Hematopoietic multipotent progenitor cell (in vitro differentiated cells): ENCODE measurements at regions not wholly inside any gene's neighbourhood (a gene's known extent, or its start where the extent isn't known, plus 50 kb on each side); places are given as distances from the start of the nearest gene placed in this dataset.

Experiments used
- DNase-seq, 3 donors: peaks; one replicate each; pipeline ENCODE4 v3.0.0-alpha.2; 2011 to 2015; ENCODE audit warnings: low read depth in 2 of 3, low spot score in 2 of 3

DNA sequence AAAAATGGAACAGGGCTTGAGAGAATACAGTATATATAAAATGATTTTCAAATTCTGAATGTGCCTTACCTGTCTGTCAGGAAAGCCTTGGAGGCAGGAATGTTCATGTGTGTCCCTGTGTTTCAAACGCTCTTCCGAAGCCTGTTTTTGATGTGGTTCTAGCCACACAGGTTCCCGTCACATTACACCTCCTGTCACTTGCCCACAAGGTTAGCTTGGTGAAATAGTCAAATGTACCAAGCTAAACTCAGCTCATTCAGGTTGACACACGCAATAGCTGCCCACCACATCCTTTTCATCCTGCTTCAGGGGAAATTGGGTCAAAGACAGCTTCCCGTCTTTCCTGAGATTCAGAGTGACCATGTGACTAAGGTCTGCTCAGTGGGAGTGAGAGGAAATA is 574.0 kb downstream of the EFNB2 start:
- no peak for DNase-seq

GRCh38 chr13:105960326-105960725 is 575.1 kb downstream of the EFNB2 start:
- DNase-seq, result no peak

- no peak for DNase-seq
These were observed 575.6 kb downstream of the EFNB2 start for GRCh38 chr13:105959876-105960275.

DNA sequence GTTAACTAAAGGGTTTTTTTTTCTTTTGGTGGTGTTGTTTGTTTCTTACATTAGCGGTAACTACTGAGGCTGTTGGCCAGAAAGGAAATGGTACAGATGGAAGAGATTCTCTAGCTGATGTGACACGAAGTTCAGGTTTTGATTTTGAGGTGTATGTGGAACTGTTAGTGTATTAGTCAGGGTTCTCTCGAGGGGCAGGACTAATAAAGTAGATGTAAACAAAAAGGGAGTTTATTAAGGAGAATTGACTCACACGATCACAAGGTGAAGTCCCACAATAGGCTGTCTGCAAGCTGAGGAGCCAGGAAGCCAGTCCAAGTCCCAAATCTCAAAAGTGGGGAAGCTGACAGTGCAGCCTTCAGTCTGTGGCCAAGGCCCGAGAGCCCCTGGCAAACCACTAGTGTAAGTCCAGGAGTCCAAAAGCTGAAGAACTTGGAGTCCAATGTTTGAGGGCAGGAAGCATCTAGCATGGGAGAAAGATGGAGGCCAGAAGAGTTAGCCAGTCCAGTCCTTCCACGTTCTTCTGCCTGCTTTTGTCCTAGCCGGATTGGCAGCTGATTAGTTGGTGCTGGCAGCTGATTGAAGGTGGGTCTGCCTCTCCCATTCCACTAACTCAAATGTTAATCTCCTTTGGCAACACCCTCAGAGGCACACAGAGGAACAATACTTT is 577.6 kb downstream of the EFNB2 start:
- DNase-seq, result no peak

- no peak for DNase-seq
These were observed 578.5 kb downstream of the EFNB2 start for GRCh38 chr13:105956921-105957320.

DNA sequence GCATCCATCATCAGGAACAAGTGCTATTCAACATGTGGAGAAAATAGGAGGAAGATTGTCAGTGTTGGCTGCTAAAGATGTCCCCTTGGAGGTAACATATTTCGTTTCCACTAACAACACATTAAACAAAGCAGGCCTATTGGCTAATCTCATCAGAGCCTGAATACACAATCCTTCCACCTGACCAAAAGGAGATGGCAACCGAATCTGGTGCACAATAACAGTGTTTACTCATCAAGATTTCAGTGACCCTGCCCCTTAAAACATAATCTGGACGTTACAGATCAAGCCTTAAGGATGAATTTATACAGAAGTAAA is 582.5 kb downstream of the EFNB2 start:
- no peak for DNase-seq

GRCh38 chr13:105952233-105952972 is 583.1 kb downstream of the EFNB2 start:
- no peak for DNase-seq

DNA sequence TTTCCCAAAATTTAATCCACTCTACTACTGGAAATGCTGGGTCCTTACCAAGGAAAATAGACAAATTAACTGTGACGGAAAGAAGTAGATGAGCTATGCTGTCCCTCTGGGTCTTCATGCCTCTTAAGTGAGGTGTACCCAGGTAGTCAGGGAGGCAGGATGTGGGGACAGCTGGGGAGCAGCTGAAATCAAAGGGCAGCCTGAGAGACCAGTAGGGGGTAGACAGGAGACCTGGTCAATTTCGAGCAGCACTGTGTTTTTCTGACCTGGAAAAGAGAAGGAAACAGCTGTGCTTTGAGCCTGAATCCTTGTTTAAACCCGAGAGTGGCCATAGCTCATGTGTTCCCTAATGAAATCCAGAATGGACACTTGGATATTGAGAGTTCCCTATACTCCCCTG is 587.3 kb downstream of the EFNB2 start:
- no peak for DNase-seq

GRCh38 chr13:105940882-105941281 is 594.6 kb downstream of the EFNB2 start:
- no peak for DNase-seq

DNA sequence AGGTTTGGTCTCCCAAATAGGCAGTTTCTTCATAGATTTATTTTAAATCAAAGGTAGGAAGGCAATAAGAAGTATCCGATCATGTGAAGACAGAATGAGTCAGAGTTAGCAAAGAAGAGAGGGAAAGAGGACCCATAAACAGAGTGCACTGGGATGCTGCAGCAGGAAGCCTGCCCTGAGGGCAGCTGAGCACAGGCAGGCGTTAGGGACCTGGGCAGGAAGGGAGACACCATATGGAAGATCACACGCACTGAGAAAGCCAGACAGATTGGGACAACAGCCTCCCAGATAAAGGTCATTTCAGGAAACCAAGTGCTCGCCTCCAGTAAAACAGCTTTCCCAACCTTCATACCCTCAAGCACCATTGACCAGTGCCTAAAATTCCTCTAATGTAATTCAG is 598.0 kb downstream of the EFNB2 start:
- no peak for DNase-seq

DNA sequence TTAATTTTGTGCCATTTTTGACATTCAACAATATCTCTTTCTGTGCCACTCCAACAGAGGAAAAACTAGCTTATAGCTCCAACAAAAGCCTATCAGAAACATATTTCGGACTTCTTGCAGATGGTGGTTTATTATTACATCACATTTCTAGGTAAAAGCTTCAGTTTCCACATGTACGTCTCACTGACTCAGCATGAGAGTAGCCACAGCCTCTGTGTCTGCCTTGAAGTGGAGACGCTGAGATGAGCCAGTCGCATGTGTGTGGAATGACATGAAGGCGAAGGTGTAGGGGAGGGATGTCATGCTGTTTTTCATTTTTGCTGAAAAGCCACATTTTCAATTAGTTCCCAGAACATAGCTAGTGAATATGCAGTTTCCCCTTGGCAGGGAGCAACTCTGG is 598.6 kb downstream of the EFNB2 start:
- no peak for DNase-seq

GRCh38 chr13:105929505-105929904 is 606.0 kb downstream of the EFNB2 start:
- no peak for DNase-seq

- DNase-seq, result no peak
These were observed 606.6 kb downstream of the EFNB2 start for GRCh38 chr13:105928901-105929300.

- no peak for DNase-seq
These were observed 607.4 kb downstream of the EFNB2 start for GRCh38 chr13:105928048-105928447.

- no peak for DNase-seq
These were observed 610.0 kb downstream of the EFNB2 start for GRCh38 chr13:105925496-105925895.

- no peak for DNase-seq
These were observed 613.8 kb downstream of the EFNB2 start for GRCh38 chr13:105921711-105922110.

DNA sequence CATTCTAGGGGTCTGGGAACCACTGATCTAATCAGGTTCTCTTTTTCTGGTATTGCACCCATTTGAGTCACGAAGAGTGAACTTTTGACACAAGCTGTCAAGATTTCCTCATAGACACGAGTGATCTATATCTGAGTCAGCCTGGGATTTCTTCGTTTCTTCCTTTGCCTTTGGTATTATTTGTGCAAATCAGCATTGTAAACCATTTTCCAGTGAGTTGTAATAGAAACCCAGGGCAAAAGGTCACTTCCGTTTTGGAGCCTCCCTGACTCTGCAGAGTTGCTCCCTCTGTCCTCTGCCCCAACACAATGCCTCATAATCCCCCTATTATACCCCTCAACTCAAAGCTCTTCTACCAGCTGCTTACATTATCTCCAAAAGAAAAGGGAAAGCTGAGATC is 615.1 kb downstream of the EFNB2 start:
- DNase-seq, result no peak

GRCh38 chr13:105918842-105919741 is 616.4 kb downstream of the EFNB2 start:
- DNase-seq, result no peak

DNA sequence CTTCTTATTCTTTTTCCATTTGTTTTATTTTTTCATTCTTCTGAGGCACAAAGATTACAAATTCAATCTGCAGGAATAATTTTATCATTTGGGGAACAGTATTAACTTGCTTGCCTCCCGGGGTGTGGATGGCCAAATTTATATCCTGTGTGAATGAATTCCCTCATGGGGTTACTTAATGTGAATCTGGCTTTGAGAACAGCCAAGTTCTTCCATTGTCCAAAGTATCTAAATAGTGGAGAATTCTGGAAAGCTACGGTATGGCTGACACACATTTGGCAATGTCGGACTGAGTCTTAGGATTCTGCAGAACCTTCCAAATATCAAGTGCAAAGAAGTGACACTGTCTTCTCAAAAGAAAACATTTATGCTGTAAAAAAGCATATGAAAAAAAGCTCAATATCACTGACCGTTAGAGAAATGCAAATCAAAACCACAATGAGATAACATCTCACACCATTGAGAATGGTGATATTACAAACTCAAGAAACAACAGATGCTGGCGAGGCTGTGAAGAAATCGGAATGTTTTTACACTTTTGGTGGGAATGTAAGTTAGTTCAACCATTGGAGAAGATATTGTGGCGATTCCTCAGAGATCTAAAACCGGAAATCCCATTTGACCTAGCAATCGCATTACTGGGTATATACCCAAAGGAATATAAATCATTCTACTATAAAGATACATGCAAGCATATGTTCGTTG is 620.2 kb downstream of the EFNB2 start:
- no peak for DNase-seq

- DNase-seq, result no peak
These were observed 621.0 kb downstream of the EFNB2 start for GRCh38 chr13:105914291-105915036.
